Keratinocyte (primary cell): ENCODE measurements at regions not wholly inside any gene's neighbourhood (a gene's known extent, or its start where the extent isn't known, plus 50 kb on each side); places are given as distances from the start of the nearest gene placed in this dataset.

ENCODE experiments used
- DNase-seq: peaks from one replicate; pipeline ENCODE4 v3.0.0-alpha.2; 2011; ENCODE audit warnings: low read depth, missing footprints, low spot score
- FAIRE-seq: peaks from 2 replicates; lab custom pipeline; 2011; peaks lifted over from hg19 to GRCh38; lab: Jason Lieb, UNC
- H2AFZ ChIP-seq: 2 replicates; pipeline ENCODE4 v1.6.0; 2012; ENCODE audit warnings: low read length, control low read depth, inconsistent platforms; ENCODE audit not compliant: control insufficient read depth
- H3K27ac ChIP-seq: 2 replicates; pipeline ENCODE4 v1.5.1; 2011; ENCODE audit warnings: low read length; ENCODE audit not compliant: control insufficient read depth, insufficient read depth
- H3K27me3 ChIP-seq: 3 replicates; pipeline ENCODE4 v1.6.0; 2011; ENCODE audit warnings: low read length; ENCODE audit not compliant: control insufficient read depth, insufficient read depth; ENCODE audit errors: extremely low read depth
- H3K36me3 ChIP-seq, 2 experiments: 2 replicates in 1 of 2; 3 replicates in 1 of 2; pipeline ENCODE4 v1.5.1; 2011; ENCODE audit warnings: low read length in 2 of 2, mild to moderate bottlenecking in 1 of 2; ENCODE audit not compliant: control insufficient read depth in 2 of 2, insufficient read depth in 2 of 2; ENCODE audit errors: extremely low read depth in 1 of 2
- H3K4me1 ChIP-seq: 3 replicates; pipeline ENCODE4 v1.5.1; 2011; ENCODE audit warnings: low read length; ENCODE audit not compliant: control insufficient read depth, insufficient read depth; ENCODE audit errors: extremely low read depth
- H3K4me2 ChIP-seq: 3 replicates; pipeline ENCODE4 v1.6.0; 2011; ENCODE audit warnings: low read depth, low read length; ENCODE audit not compliant: control insufficient read depth, insufficient read depth; ENCODE audit errors: extremely low read depth
- H3K4me3 ChIP-seq, 3 experiments: fragments of 200-600 bp in 1 of 3; sonication (generic) in 1 of 3; 2 replicates in 2 of 3; 3 replicates in 1 of 3; pipeline ENCODE4 v1.5.1; 2011 to 2016; ENCODE audit warnings: low read length in 3 of 3, mild to moderate bottlenecking in 3 of 3, control low read depth in 2 of 3, inconsistent platforms in 1 of 3, low read depth in 1 of 3, mixed read lengths in 1 of 3, mixed run types in 1 of 3, moderate library complexity in 1 of 3; ENCODE audit not compliant: control insufficient read depth in 2 of 3, insufficient read depth in 2 of 3; ENCODE audit errors: extremely low read depth in 1 of 3
- H3K79me2 ChIP-seq: 2 replicates; pipeline ENCODE4 v1.6.0; 2012; ENCODE audit warnings: low read length; ENCODE audit not compliant: control insufficient read depth, insufficient read depth
- H3K9ac ChIP-seq: 3 replicates; pipeline ENCODE4 v1.6.0; 2011; ENCODE audit warnings: low read length; ENCODE audit not compliant: control insufficient read depth, insufficient read depth; ENCODE audit errors: extremely low read depth
- H3K9me1 ChIP-seq: 3 replicates; pipeline ENCODE4 v1.6.0; 2011; ENCODE audit warnings: low read length; ENCODE audit not compliant: control insufficient read depth, insufficient read depth; ENCODE audit errors: extremely low read depth
- H3K9me3 ChIP-seq: 2 replicates; pipeline ENCODE4 v1.5.1; 2012; ENCODE audit warnings: low read depth, low read length; ENCODE audit not compliant: control insufficient read depth
- H4K20me1 ChIP-seq: 3 replicates; pipeline ENCODE4 v1.6.0; 2011; ENCODE audit warnings: low read length; ENCODE audit not compliant: control insufficient read depth, insufficient read depth; ENCODE audit errors: extremely low read depth
- EZH2 ChIP-seq: IDR thresholded peaks from one replicate; pipeline ENCODE4 v1.6.1; 2012; ENCODE audit warnings: inconsistent platforms, mild to moderate bottlenecking, low read length, moderate library complexity
- dilution Hi-C: fragments of 300-500 bp; cut with MboI; formaldehyde crosslinking; loops from one replicate; pipeline ENCODE4 v1.7.0; 2020; ENCODE audit warnings: low sequenced_read_pairs; ENCODE audit not compliant: extremely low pct_ligation_motif_present
- TF ChIP-seq, protein P1 (sequence below), 3 experiments: IDR thresholded peaks in 1 of 3; conservative IDR thresholded peaks in 1 of 3; optimal IDR thresholded peaks in 1 of 3; 2 replicates in 2 of 3; 3 replicates in 1 of 3; pipeline versions ENCODE3 to v1.5.1; 2011; ENCODE audit warnings: low read length in 3 of 3, mild to moderate bottlenecking in 3 of 3, moderate library complexity in 2 of 3, control low read depth in 1 of 3, inconsistent platforms in 1 of 3; ENCODE audit not compliant: insufficient read depth in 2 of 3; ENCODE audit errors: extremely low read depth in 1 of 3

DNA sequence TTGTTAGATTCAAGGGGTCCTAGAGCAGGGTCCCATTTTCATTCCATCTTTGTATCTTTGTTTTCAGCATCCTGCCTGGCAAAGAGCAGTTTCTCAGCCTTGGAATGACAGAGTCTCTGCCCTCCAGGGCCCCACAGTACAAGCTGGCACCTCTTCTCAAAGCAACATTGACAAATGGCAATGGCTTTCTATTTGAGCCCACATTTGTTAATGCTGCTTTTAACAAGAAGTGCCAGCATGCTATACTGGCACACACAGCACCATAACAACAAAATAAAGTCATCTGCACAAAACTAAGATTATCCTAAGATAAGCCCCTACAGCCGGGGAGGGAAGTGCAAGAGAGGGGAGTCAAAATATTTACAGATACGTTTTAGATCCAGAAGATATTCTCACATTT is 309.7 kb upstream of the C11orf87 start:
- dilution Hi-C loops, result no loop called here
- Histone ChIP-seq H3K36me3 (no peaks in the 10 kb centered on the region), H3K4me1 (no peaks in the 10 kb centered on the region), H3K9me3 (no peaks in the 10 kb centered on the region), H3K27ac (no peak overlapping the region), H3K9me1 (no peaks in the 10 kb centered on the region), H2AFZ (no peak overlapping the region), H3K27me3 (no peaks in the 10 kb centered on the region), H3K4me2 (no peak overlapping the region), H4K20me1 (no peaks in the 10 kb centered on the region), H3K79me2 (no peaks in the 10 kb centered on the region), H3K9ac (no peak overlapping the region), H3K4me3 (no peak overlapping the region)
- FAIRE-seq (no peak), DNase-seq (no peak)
- TF ChIP-seq, protein P1, sequence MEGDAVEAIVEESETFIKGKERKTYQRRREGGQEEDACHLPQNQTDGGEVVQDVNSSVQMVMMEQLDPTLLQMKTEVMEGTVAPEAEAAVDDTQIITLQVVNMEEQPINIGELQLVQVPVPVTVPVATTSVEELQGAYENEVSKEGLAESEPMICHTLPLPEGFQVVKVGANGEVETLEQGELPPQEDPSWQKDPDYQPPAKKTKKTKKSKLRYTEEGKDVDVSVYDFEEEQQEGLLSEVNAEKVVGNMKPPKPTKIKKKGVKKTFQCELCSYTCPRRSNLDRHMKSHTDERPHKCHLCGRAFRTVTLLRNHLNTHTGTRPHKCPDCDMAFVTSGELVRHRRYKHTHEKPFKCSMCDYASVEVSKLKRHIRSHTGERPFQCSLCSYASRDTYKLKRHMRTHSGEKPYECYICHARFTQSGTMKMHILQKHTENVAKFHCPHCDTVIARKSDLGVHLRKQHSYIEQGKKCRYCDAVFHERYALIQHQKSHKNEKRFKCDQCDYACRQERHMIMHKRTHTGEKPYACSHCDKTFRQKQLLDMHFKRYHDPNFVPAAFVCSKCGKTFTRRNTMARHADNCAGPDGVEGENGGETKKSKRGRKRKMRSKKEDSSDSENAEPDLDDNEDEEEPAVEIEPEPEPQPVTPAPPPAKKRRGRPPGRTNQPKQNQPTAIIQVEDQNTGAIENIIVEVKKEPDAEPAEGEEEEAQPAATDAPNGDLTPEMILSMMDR (optimal IDR thresholded peaks at IDR 0.05 in 1 of 3, IDR thresholded peaks at IDR 0.05 in 1 of 3, conservative IDR thresholded peaks at IDR 0.05 in 1 of 3; ENCODE audit: extremely low read depth in 1 of 3, insufficient read depth in 2 of 3, low read length in 3 of 3), result no peak
- no peak for TF ChIP-seq EZH2

DNA sequence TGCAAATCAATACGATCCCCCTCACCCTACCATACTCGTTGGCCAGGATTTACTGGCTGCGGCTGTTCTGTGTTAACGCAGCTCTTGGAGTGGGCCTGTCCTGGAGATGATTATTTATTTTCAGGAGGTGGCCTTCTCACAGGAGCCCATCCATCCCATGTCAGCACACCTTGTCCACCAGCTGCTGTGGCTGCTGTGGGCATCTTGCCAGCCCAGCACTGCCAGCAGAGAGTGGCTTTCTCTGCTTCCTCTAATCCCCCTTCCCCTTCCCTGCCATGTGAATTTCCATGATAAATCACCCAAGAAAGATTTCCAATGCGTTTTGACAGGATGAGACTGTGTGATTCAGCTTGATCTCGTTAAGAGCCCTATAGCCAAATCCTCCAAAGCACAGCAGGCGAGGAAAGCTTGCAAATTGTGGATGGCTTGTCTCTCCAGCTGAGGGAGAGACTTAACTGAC is 309.1 kb upstream of the C11orf87 start:
- H3K27ac ChIP-seq, result no peak overlapping the region
- H3K4me3 ChIP-seq, result no peak overlapping the region
- H4K20me1 ChIP-seq, result no peaks in the 10 kb centered on the region
- TF ChIP-seq, protein P1 (optimal IDR thresholded peaks at IDR 0.05 in 1 of 3, IDR thresholded peaks at IDR 0.05 in 1 of 3, conservative IDR thresholded peaks at IDR 0.05 in 1 of 3; ENCODE audit: extremely low read depth in 1 of 3, insufficient read depth in 2 of 3, low read length in 3 of 3), result no peak
- TF ChIP-seq EZH2, result no peak
- no peaks in the 10 kb centered on the region for H3K9me1 ChIP-seq
- FAIRE-seq (no peak), DNase-seq (no peak)
- no peaks in the 10 kb centered on the region for H3K4me1 ChIP-seq
- no peak overlapping the region for H3K4me2 ChIP-seq
- H3K79me2 ChIP-seq, result no peaks in the 10 kb centered on the region
- H3K9me3 ChIP-seq, result no peaks in the 10 kb centered on the region
- dilution Hi-C loops, result no loop called here
- H3K9ac ChIP-seq, result no peak overlapping the region
- H3K27me3 ChIP-seq, result no peaks in the 10 kb centered on the region
- no peak overlapping the region for H2AFZ ChIP-seq
- no peaks in the 10 kb centered on the region for H3K36me3 ChIP-seq
